MM.1S (cell line): ENCODE measurements at regions not wholly inside any gene's neighbourhood (a gene's known extent, or its start where the extent isn't known, plus 50 kb on each side); places are given as distances from the start of the nearest gene placed in this dataset.

Experiments used
- EZH2 ChIP-seq: fragments of 300-600 bp; sonication (generic); optimal IDR thresholded peaks from 2 replicates; pipeline ENCODE3; 2017; ENCODE audit warnings: low read depth, mild to moderate bottlenecking, antibody characterized with exemption, low read length, mixed read lengths
- TF ChIP-seq, protein P1 (sequence below): fragments of 300-600 bp; sonication (generic); IDR thresholded peaks from 2 replicates; pipeline ENCODE4 v1.5.1; 2016; ENCODE audit warnings: antibody characterized with exemption, low read length, mixed read lengths

DNA sequence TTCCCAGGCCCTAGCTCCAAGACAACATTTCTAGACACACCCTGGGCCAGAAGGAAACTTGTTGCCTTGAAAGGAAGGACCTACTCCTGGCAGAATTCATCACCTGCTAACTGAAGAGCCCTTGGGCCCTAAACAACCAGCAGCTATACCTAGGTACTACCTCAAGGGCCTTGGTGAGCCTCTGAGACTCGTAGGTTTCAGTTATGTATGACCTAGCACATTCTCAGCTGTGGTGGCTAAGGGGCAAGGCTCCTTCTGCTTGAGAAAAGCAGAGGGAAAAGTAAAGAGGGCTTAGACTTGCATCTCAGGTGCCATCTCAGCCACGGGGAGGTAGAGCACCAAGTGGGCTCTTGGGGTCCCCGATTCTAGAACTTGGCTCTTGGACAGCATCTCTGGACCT is 132.3 kb upstream of the NHSL1 start:
- TF ChIP-seq, protein P1, sequence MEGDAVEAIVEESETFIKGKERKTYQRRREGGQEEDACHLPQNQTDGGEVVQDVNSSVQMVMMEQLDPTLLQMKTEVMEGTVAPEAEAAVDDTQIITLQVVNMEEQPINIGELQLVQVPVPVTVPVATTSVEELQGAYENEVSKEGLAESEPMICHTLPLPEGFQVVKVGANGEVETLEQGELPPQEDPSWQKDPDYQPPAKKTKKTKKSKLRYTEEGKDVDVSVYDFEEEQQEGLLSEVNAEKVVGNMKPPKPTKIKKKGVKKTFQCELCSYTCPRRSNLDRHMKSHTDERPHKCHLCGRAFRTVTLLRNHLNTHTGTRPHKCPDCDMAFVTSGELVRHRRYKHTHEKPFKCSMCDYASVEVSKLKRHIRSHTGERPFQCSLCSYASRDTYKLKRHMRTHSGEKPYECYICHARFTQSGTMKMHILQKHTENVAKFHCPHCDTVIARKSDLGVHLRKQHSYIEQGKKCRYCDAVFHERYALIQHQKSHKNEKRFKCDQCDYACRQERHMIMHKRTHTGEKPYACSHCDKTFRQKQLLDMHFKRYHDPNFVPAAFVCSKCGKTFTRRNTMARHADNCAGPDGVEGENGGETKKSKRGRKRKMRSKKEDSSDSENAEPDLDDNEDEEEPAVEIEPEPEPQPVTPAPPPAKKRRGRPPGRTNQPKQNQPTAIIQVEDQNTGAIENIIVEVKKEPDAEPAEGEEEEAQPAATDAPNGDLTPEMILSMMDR = no peak
- TF ChIP-seq EZH2 = no peak
